Hypothalamus (tissue), 51 donors: ENCODE measurements at regions not wholly inside any gene's neighbourhood (a gene's known extent, or its start where the extent isn't known, plus 50 kb on each side); places are given as distances from the start of the nearest gene placed in this dataset.

Experiments
- DNase-seq, 51 donors: peaks; one replicate each; lab custom pipeline; 2025; lab: John Stamatoyannopoulos, UW

DNA sequence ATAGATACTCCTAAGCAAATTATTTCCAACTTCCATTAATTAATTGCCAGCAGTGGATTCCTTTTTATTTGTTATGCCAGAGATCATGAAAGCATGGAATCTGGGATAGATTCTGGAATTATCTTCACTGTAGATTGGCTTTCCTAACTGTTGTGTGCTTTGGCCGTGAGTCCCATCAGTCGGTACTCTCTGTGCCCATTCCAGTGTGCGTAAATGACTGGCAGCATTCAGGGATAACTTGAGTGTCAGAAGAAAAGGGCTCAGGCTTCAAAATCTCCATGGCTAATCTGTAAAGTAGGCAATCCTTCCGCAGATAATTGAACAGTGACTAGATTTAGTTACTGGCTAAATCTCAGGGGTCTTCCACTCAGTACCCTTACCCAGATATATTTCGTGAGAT lies 76.8 kb upstream of the TMEM164 start:
- no peak for DNase-seq

DNA sequence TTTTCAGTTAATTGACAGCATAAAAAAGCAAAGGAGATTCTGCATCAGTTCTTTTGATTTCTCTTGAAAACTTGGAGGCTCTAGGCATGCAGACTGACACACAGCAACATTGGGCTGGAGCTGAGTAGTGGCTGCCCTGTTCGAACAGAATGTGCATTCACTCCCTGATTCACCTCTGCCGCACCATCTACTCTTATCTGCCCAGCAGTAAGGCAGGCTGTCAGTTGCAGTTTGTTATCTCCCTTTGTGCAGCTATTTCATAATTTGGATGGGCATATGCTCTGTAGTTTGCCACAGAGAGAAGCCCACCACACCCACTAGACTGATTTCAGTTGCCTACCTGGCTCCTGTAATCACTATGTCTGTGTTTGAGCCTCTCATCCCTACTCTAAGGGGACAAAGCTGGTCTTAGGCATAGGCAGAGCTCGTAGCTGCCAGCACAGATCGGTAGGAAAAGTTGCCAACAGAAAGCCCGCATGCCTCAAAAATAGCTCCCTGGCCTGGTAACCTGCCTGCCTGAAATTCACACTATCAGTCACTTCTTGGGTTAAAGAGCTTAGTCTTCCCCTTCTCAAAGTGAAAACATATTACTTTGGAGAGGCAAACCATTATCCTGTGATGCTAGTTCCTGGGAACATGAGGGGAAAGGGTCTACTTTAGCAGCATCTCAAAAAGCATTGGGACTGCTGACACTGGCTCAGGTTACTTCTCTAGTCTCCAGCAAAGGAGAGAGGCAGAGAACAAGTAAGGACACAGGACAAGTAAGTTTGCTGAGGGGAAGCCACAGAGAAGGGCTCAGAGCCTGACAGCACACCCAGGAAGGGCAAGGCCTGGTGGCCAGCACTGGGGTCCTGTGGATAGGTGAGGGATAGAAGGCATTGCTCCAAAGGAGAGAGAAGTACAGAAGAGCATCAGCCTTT lies 75.9 kb upstream of the TMEM164 start:
- DNase-seq, result no peak

DNA sequence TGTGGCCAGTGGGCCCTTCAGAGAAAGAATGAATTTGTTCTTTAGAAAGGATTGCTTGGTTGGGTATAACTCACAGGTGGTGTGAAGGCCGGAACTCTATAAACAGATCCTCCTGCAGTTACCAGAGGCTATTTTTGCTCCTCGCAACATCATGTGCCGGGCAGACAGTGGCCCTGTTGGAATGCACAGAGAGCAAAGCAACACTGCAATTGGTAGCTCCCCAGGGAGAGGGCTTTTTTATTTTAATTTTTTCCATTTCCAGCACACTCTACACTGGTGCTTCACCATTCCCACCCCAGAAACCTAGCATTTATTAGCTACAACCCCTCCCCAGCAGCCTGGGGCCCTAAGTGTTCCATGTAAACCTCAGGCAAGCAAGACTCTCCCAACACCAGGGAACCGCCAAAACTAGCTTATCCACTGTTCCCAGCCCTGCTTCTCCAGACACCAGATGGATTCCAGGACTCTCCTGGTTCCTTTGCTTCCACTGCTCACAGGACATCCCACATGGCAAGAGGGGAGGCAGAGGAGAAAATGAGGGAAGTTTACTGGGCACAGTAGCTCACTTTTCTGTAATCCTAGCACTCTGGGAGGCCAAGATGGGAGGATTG lies 75.1 kb upstream of the TMEM164 start:
- DNase-seq, result no peak

DNA sequence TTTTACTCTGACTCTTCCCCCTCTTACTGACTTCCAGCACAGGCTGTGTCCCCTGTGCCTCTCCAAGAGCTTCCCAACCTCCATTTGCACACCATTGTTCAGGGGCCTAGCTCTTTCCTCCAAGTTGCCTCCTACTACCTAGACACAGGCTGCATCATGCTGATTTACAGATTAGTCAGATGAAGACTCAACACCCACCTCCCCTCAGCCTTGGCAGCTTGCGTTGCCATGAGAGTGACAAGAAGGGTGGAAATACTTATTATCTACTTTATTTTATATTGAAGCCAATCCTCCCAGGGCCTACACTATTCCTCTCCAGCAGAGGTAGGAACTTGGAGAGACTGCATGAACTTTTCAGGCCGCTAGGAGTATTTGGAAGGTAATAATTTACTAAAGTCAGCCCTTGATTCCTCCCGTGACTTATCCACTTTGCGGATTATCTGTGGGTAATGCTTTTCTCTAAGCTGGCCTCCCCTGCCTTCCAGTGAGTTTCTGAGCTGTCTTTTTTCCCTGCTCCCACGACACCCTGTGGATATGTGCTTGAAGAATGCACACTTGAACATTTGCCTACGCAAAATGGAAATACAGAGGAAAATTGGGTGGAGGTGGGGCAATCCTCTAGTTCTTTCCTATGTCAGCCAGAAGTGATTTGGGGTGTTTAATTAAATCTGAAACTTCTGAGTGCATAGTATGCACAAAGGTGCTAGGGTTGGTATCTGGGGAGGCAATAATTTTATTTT lies 74.1 kb upstream of the TMEM164 start:
- DNase-seq, result peak in 2 of 51 donors; percentile 0 to 31

DNA sequence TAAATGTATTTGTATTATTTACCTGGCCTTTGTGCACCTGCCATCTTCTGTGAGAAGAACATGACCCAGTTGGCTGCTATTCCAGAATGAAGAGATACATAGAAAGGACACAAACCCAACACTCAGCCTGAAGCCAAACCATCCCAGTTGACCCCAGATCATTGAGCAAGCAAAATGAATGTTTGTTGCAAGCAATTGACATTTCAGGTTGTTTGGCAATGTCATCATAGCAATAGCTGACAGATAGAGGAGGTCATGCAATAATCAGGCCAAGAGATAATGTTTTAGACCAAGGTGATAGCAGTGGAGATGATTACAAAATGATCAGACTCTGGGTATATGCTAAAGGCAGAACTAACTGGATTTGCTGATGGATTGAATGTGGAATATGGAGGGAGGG lies 71.2 kb upstream of the TMEM164 start:
- DNase-seq, result no peak

DNA sequence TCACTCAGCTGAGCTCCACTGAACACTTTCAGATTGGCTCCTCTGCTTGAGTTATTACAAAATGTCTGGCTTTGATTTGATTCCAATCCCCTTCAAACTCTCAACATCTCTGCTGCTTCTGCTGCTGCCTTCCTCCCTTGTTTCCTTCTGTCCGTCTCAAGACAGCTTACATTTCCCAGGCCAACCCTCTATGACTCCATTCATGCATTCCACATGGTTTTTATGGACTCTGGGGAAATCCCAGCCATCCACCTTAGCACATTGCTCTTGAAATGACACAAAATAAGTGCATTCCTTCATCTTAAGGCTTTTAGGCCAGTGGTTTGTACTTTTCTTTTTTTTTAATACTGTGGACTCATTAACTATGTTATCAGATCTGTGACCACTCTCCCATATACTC lies 68.5 kb upstream of the TMEM164 start:
- DNase-seq, result no peak

DNA sequence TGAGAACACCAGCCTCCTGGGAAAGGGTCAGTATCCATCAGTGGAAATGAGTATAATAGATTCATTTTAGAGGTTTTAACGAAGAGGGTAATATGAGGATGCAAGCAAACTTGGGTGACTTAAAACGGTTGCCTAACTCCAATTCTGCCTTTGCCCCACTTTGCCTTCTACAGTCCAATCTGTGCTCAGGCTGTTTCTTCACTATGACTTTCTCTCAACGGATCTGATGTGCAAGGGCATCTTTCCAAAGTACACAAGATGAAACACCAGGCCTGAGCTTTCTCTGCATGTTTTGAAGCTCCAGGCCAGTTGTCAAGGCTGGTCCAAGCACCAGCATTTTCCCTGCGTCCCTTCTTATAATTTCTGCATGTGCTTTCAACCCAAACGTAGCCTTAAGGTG lies 68.0 kb upstream of the TMEM164 start:
- DNase-seq, result no peak

DNA sequence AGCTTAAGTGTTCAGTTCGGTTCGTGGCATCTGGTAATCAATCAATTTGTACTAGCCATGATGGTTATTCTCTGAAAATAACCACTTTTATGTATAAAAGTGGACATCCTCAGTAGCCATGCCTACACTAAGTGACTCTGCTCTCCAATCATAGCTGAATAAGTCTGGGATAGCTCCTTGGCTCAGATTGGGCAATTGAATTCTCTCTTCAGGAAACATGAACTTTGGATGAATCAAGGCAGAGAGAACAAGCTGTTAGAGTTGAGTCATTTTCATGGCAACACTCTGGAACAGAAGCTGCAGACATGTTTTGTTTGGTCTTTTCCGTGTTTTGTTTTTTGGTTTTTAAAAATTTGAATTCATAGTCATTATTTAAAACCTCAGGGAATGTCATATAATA lies 66.8 kb upstream of the TMEM164 start:
- no peak for DNase-seq

DNA sequence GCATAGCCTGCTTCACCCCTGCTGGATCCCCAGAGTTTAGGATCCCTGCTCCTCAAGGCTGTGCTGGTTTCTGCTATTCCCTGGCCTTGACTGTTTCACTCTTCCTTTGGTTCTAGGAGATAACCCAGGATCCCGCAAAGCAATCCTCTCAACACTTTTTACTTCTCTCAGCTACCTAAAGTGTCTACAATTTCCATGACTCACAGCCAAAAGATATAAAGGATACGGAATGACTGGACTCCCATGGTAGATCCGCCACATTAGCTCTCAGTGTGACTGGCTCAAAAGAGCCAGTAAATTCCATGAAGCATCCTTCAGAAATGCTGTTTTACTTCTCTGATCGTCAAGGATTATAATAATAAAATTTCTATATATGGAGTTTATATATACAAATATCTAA lies 66.3 kb upstream of the TMEM164 start:
- DNase-seq, result no peak

DNA sequence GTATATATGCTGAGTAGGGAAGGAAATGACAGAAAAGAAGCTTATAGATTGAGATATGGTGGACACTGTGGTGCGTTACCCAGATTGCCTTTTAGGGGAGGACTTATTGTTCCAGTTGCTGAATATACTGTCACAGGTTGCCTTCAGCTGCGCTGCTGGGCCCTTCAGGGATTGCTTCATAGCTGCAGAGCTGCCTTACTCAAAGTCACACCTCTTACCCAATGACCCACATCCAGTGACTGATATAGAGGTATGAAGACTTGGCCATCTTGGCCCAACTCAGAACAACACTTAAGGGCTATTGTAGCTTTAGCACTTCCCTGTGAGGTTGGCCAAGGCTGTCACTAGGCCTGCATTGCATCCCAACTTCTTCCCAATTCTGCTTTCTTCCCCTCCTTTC lies 63.4 kb upstream of the TMEM164 start:
- no peak for DNase-seq

DNA sequence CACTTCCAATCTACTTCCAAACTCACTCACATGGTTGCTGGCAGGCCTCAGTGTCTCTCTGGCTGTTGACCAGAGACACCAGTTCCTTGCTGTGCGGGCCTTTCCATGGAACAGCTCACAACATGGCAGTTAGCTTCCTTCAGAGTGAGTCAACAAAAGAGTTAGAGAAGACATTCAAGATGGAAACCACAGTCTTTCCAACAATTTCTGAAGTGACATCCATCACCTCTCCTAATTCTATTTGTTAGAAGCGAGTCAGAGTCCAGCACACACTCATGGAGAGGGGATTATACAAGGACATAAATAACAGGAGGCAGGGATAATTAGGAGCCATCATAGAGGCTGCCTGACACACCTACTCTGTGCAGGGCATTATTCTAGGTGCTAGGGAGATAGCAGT lies 62.5 kb upstream of the TMEM164 start:
- DNase-seq, result no peak

DNA sequence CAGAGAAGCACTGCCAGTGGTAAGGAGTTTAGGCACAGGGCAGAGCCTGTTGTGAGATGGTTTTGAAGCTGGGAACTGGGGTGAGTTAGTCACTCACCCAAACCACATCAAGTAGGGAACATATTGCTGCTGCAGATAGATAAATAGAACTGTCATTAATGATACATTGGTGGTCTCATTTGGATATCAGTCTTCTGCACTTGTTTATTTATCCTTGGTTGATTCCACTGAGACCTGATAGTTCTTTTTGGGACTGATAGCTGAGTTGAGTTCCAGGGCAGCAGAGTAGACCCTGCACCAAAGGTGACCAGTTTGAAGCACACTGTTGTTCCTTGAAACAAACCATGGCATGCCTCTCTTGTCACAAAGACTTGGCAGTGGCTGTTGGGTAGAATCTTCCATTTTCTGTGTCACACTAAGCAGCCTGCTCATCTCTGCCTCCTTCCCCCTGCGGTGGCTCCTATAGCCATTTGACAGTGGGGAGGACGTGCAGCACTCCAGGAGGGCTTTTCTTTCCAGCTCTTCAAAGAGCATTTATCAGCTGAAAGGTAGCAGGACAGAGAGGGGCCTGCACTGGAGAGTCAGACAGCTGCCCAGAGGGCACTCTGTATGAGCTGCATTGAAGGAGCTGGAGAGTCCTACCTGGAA lies 59.7 kb upstream of the TMEM164 start:
- DNase-seq, result no peak

DNA sequence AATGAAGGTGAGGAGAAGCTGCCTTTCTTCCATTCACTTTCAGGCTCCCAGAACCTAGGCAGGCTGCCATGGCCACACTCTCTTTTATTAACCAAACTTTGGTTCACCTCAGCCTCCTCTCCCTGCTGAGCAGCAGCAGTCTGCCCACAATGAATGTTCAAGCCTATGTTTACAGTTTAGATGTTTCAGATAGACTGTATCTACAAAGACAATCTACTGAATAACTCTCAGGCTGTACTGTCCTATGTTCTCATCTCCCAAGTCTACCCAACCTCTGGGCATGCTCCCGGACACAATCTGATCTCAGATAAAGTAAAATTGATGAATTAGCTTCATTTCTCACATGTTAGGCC lies 59.2 kb upstream of the TMEM164 start:
- DNase-seq, result no peak

DNA sequence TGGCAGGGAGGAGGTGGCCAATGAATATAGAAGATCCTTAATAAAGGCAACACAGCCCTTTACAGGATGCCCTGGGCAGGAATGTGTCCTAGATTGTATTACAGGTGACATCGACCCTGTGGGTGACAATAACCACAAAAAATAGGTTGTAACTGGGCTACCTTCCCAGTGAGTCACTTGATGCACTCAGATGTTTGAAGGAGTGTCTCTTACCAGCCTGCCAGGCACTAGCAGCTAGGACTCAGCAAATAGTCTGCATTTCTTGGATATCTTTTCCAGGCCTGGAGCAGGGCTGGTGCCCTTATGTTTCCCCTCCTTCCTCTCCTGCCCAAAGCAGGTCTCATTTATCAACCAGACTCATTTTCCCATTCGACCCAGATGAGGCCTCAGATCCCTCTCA lies 50.9 kb upstream of the TMEM164 start:
- DNase-seq, result no peak

DNA sequence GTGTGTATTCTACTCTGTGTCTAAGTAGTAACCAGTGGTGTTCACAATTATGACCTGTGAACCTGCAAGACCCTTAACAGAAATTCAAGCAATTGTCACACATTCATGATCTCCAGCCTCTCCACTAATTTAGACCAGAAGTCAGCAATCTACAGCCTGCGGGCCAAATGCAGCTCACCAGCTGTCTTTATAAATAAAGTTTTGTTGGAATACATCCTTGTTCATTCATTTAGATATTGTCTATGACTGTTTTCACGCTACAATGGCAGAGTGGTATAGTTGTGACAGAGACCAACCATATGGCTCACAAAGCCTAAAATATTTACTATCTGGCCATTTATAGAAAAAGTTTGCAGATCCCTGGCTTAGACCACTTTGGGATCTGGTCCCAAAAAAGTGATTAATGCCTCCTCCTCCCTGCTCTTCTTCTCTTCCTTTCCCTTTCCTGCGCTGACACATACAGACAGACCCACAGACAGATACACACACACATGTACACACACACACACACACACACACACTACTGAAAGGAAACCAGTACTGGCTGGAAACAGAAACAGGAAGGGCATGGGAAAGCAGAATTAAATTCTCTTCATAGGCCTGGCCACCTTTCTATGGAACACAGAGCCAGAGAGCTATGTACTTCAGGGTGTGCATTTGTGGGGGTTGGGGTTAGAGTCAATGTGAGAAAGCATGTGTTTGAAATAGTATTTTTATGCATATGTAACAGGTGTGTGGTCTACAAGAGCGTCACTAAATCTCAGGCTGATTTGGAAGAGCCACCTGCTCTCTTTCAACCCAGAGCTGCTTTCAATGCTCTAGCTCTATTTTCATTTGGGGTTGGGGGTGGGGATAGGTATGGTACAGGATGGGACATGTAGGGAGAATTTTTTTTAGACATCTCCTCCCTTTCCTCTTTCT lies 49.7 kb upstream of the TMEM164 start:
- no peak for DNase-seq
